HCT116 (cell line): ENCODE measurements at regions not wholly inside any gene's neighbourhood (a gene's known extent, or its start where the extent isn't known, plus 50 kb on each side); places are given as distances from the start of the nearest gene placed in this dataset.

Experiments used
- ATAC-seq: fragments of 200-7000 bp; cut with Tn5 transposase; 2 replicates; pipeline ENCODE4 v1.9.1; 2020; ENCODE audit warnings: mild to moderate bottlenecking, moderate library complexity
- BruUV-seq: library from RNA; stranded (reverse); fragments of 400-500 nt; replicated peaks from 2 replicates; lab custom pipeline; 2021; lab: Mats Ljungman, UMichigan
- CTCF ChIA-PET: fragments of 300-600 bp; sonication (Branson Sonifier 250); formaldehyde crosslinking; loops from one replicate; lab custom pipeline; 2021; ENCODE audit warnings: antibody characterized with exemption; lab: Charles Lee
- POLR2A ChIA-PET: fragments of 300-600, 350-600 bp; sonication (Branson Sonifier 250); formaldehyde crosslinking; loops from one replicate; lab custom pipeline; 2021; ENCODE audit warnings: antibody characterized with exemption; lab: Charles Lee
- RAD21 ChIA-PET, 2 experiments: fragments of 300-600 bp; sonication (Branson Sonifier 250); formaldehyde crosslinking; loops; one replicate each; lab custom pipeline; 2023; ENCODE audit warnings: low total read pairs in 2 of 2; ENCODE audit not compliant: uncharacterized antibody in 2 of 2, unreplicated experiment in 2 of 2, low non-redundant PET in 1 of 2; lab: Charles Lee
- DNase-seq: peaks from one replicate; pipeline ENCODE4 v3.0.0-alpha.2; 2010; ENCODE audit warnings: low read depth, low spot score
- H2AFZ ChIP-seq: fragments of 200-600 bp; shearing (Covaris generic), sonication (generic); 2 replicates; pipeline ENCODE4 v1.6.1; 2017; ENCODE audit warnings: low read depth, mixed run types, mixed read lengths, antibody characterized with exemption, low read length; ENCODE audit not compliant: poor library complexity, severe bottlenecking
- H3K27ac ChIP-seq: 2 replicates; pipeline ENCODE4 v1.5.1; 2012; ENCODE audit warnings: low read depth, low read length
- H3K27me3 ChIP-seq: fragments of 200-600 bp; sonication (generic); 2 replicates; pipeline ENCODE4 v1.6.1; 2016; ENCODE audit warnings: mixed run types, low read length, mixed read lengths; ENCODE audit not compliant: insufficient read depth
- H3K36me3 ChIP-seq, 2 experiments: fragments of 200-500 bp in 1 of 2; fragments of 200-600 bp in 1 of 2; sonication (Bioruptor generic) in 1 of 2; sonication (generic) in 1 of 2; 2 replicates each; pipeline versions ENCODE4 v1.5.1 to v1.6.1; 2014 to 2016; ENCODE audit warnings: low read length in 2 of 2, inconsistent platforms in 1 of 2, mixed read lengths in 1 of 2, mixed run types in 1 of 2; ENCODE audit not compliant: insufficient read depth in 2 of 2, control insufficient read depth in 1 of 2
- H3K4me1 ChIP-seq, 2 experiments: fragments of 200-600 bp in 1 of 2; sonication (generic) in 1 of 2; 2 replicates each; pipeline versions ENCODE4 v1.5.1 to v1.6.1; 2012 to 2017; ENCODE audit warnings: low read length in 2 of 2, inconsistent platforms in 1 of 2, mild to moderate bottlenecking in 1 of 2, mixed read lengths in 1 of 2, mixed run types in 1 of 2, moderate library complexity in 1 of 2; ENCODE audit not compliant: insufficient read depth in 2 of 2, control insufficient read depth in 1 of 2
- H3K4me2 ChIP-seq: fragments of 200-600 bp; sonication (generic); 2 replicates; pipeline ENCODE4 v1.6.1; 2017; ENCODE audit warnings: mixed run types, low read length, mixed read lengths
- H3K4me3 ChIP-seq, 2 experiments: fragments of 200-600 bp in 1 of 2; sonication (generic) in 1 of 2; replicated peaks in 1 of 2; 2 replicates each; pipeline ENCODE4 v1.5.1; 2011 to 2016; ENCODE audit warnings: low read length in 2 of 2, control low read depth in 1 of 2, low read depth in 1 of 2, mild to moderate bottlenecking in 1 of 2, mixed read lengths in 1 of 2, mixed run types in 1 of 2
- H3K79me2 ChIP-seq: fragments of 200-600 bp; sonication (generic); 2 replicates; pipeline ENCODE4 v1.6.1; 2017; ENCODE audit warnings: mild to moderate bottlenecking, mixed run types, low read length, moderate library complexity, mixed read lengths; ENCODE audit not compliant: insufficient read depth
- H3K9ac ChIP-seq: fragments of 200-600 bp; sonication (generic); 2 replicates; pipeline ENCODE4 v1.6.1; 2016; ENCODE audit warnings: low read length, mixed read lengths
- H3K9me2 ChIP-seq: fragments of 200-600 bp; sonication (generic), shearing (Covaris generic); 2 replicates; pipeline ENCODE4 v1.6.1; 2017; ENCODE audit warnings: mixed run types, mild to moderate bottlenecking, moderate library complexity; ENCODE audit not compliant: insufficient read depth
- H3K9me3 ChIP-seq, 2 experiments: fragments of 200-500 bp in 1 of 2; fragments of 200-600 bp in 1 of 2; sonication (Bioruptor generic) in 1 of 2; sonication (generic) in 1 of 2; 2 replicates each; pipeline ENCODE4 v1.6.1; 2014 to 2017; ENCODE audit warnings: low read length in 2 of 2, mixed read lengths in 2 of 2, inconsistent platforms in 1 of 2, low read depth in 1 of 2, mild to moderate bottlenecking in 1 of 2, mixed run types in 1 of 2, moderate library complexity in 1 of 2; ENCODE audit not compliant: control insufficient read depth in 1 of 2, insufficient read depth in 1 of 2
- H4K20me1 ChIP-seq: fragments of 200-600 bp; sonication (generic), shearing (Covaris generic); 2 replicates; pipeline ENCODE4 v1.6.1; 2017; ENCODE audit warnings: mixed run types, mild to moderate bottlenecking, moderate library complexity; ENCODE audit not compliant: insufficient read depth
- CBX3 ChIP-seq: IDR thresholded peaks from 2 replicates; pipeline ENCODE4 v1.6.1; 2012; ENCODE audit warnings: low read depth
- CTCF ChIP-seq, 3 experiments: fragments of 200-600 bp in 1 of 3; sonication (generic) in 1 of 3; IDR thresholded peaks in 2 of 3; conservative IDR thresholded peaks in 1 of 3; 2 replicates each; pipeline ENCODE4 v1.5.1; 2012 to 2017; ENCODE audit warnings: low read depth in 2 of 3, low read length in 2 of 3, antibody characterized with exemption in 1 of 3, borderline replicate concordance in 1 of 3, control low read depth in 1 of 3, mild to moderate bottlenecking in 1 of 3, mixed read lengths in 1 of 3, mixed run types in 1 of 3, moderate library complexity in 1 of 3; ENCODE audit not compliant: insufficient read depth in 1 of 3
- JUND ChIP-seq: IDR thresholded peaks from 2 replicates; pipeline ENCODE4 v1.6.1; 2012
- POLR2A ChIP-seq: IDR thresholded peaks from 2 replicates; pipeline ENCODE4 v1.7.0; 2011; ENCODE audit warnings: borderline replicate concordance; ENCODE audit not compliant: insufficient read depth, insufficient read length; ENCODE audit errors: extremely low read depth
- SP1 ChIP-seq: IDR thresholded peaks from 2 replicates; pipeline ENCODE4 v1.6.1; 2012; ENCODE audit warnings: low read depth
- SRF ChIP-seq: IDR thresholded peaks from 2 replicates; pipeline ENCODE4 v1.6.1; 2012; ENCODE audit warnings: low read depth
- TCF7L2 ChIP-seq: IDR thresholded peaks from 2 replicates; pipeline ENCODE4 v1.7.0; 2011; ENCODE audit warnings: borderline replicate concordance, inconsistent platforms; ENCODE audit not compliant: insufficient read depth, insufficient read length; ENCODE audit errors: extremely low read depth
- YY1 ChIP-seq: IDR thresholded peaks from 2 replicates; pipeline ENCODE4 v1.6.1; 2011; ENCODE audit warnings: low read length, low read depth, moderate library complexity, mild to moderate bottlenecking; ENCODE audit not compliant: insufficient replicate concordance; ENCODE audit errors: extremely low read depth
- ZNF274 ChIP-seq: fragments of 200-500 bp; sonication (Bioruptor generic); IDR thresholded peaks from 2 replicates; pipeline ENCODE4 v1.6.1; 2014; ENCODE audit warnings: mild to moderate bottlenecking, low read depth, low read length, inconsistent platforms
- intact Hi-C: fragments of 100-400 bp; cut with micrococcal nuclease; formaldehyde crosslinking; loops from 2 replicates; pipeline ENCODE4 v1.10.0; 2022

DNA sequence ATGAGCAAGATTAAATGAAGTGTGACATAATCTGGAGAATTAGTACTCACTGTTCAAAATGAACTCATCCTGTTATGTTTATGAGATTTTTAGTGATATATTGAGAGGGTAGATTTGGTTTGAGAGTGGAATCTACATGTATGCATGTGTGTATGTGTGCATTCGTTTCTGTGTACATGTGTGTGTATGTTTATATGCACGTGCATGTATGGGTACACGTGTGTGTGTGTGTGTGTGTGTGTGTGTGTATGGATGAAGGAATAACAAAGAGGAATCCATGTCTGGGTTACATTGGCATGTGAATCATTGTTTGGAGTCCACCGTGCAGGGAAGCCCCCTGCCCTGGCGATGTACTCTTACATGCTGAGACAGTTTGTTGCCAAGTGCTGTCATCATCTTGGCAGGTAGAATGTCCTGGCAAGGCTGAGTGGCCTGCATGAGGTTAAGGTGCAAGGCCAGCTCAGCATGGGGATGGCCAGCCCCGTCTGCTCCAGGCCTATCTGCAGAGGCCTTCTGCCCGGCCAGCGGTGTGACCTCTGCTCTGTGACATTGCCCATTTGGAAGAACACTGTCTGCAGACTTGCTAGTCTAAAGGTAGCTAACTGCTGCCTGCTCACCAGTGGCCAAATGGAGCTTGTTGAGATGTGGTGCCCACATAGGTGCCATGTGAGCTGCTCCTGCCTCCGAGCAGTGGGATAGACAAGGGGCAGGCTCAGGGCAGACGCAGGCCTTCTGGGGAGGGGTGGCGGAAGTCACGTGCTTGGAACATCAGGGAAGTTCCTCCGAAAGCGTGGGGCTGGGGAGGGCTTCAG, 222.3 kb downstream of the TEX29 start:
- Histone ChIP-seq H3K9me2 (no peaks in the 10 kb centered on the region), H3K9ac (no peak overlapping the region), H3K36me3 (no peaks in the 10 kb centered on the region), H3K27ac (no peak overlapping the region), H3K4me1 (no peaks in the 10 kb centered on the region), H4K20me1 (no peaks in the 10 kb centered on the region), H3K27me3 (peaks cover 40% of the 10 kb centered on the region; the same call in 1 of the 2 replicates), H2AFZ (no peak overlapping the region), H3K9me3 (no peaks in the 10 kb centered on the region), H3K4me3 (no peak overlapping the region), H3K4me2 (no peak overlapping the region), H3K79me2 (no peaks in the 10 kb centered on the region)
- CTCF ChIA-PET: no interaction called here
- POLR2A ChIA-PET: no interaction called here
- no TSS peak for BruUV-seq
- intact Hi-C loops: no loop called here
- RAD21 ChIA-PET: no interaction called here
- DNase-seq (no peak), ATAC-seq (no peak)
- TF ChIP-seq YY1 (no peak), SRF (no peak), POLR2A (no peak), ZNF274 (no peak), SP1 (no peak), TCF7L2 (no peak), CBX3 (no peak), CTCF (IDR thresholded peaks at IDR 0.05 in 2 of 3, conservative IDR thresholded peaks at IDR 0.05 in 1 of 3; ENCODE audit: borderline replicate concordance in 1 of 3, insufficient read depth in 1 of 3, low read depth in 2 of 3, low read length in 2 of 3) (no peak), JUND (no peak)
